ENCODE measurements at regions not wholly inside any gene's neighbourhood (a gene's known extent, or its start where the extent isn't known, plus 50 kb on each side); places are given as distances from the start of the nearest gene placed in this dataset.
A peak's percentile ranks its signal among the peaks of the same experiment; 100 is the strongest.
"Not testable (repeated sequence)": the region's sequence is repeated elsewhere in the genome, so short reads cannot be mapped to it uniquely, and the experiment has no call there.

DNA sequence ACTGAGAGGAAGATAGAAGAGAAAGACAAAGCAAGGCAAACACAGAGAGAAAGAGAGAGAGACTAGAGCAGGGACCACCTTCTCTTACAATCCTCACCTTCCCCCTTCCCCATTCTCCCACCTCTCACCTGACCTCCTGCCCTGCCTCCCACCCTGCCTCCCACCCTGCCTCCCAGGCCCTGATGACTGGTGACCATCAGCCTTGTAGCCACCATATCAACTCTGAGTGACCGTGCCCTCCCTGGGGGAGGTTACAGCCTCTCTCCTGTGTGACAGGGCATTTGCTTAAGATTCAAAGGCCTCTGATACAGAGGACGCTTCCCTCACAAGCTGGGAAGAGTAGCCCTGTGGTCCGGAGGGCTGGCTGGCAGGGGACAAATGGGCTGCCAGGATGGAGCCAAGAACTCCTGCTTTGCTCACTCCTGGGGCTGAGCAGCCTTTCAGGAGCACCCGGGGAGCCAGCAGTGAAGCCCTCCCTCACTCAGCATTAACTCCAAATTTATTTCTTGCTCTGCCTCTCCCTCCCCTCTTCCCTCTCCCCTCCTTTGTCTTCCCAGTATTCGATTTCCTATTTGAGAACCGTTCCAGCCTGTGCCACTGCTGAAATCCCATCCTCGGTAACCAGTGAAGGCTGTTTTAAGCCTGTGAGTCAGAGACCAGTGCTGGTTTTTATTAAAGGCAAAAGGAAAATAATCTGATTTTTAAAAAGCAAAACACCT lies 125.2 kb upstream of the SYT13 start:
- TF ChIP-seq, protein P1, sequence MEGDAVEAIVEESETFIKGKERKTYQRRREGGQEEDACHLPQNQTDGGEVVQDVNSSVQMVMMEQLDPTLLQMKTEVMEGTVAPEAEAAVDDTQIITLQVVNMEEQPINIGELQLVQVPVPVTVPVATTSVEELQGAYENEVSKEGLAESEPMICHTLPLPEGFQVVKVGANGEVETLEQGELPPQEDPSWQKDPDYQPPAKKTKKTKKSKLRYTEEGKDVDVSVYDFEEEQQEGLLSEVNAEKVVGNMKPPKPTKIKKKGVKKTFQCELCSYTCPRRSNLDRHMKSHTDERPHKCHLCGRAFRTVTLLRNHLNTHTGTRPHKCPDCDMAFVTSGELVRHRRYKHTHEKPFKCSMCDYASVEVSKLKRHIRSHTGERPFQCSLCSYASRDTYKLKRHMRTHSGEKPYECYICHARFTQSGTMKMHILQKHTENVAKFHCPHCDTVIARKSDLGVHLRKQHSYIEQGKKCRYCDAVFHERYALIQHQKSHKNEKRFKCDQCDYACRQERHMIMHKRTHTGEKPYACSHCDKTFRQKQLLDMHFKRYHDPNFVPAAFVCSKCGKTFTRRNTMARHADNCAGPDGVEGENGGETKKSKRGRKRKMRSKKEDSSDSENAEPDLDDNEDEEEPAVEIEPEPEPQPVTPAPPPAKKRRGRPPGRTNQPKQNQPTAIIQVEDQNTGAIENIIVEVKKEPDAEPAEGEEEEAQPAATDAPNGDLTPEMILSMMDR (IDR thresholded peaks at IDR 0.05; ENCODE audit: low read depth, low read length): no peak
- no peak for DNase-seq (ENCODE audit: extremely low read depth, low read depth)

DNA sequence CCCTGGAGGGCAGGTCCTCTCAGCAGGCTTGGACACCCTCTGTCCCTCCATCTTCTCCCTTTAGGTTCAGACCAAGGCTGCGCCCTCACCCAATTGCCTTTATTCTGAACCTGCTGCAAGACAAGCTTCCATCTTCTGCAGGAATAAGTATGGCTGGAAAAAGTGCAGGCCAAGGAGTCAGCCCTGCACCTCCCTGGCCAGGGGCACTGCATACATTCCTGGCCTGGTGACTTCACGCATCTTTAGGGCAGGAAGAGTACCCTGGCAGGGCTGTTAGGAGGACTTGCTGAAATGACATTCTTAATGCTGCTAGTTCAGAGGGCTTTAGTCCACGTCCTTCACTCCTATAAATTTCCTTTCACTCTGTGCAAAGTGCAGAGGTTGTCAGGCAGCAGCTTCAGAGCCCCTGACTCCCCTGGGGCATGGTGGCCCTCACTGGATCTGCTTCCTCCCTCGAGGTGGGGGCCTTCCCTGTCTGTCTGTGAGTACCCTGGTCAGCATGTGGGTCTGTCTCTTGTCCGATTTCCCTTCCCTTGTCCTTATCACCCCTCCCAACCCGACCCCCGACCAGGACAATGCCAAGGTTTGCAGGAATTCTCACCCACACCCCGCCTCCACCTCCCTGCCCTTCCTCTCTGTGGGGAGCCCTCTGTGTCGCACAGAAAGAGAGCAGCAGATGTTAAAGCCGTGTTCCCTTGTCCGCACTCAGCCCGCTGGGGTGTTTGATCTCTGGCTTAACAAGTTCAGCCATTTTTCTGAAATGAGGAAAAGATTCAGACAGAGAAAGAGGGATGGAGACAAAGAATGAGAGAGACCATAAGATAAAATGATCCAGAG lies 124.5 kb upstream of the SYT13 start:
- TF ChIP-seq, protein P1 (IDR thresholded peaks at IDR 0.05; ENCODE audit: low read depth, low read length): no peak
- DNase-seq (ENCODE audit: extremely low read depth, low read depth): no peak

DNA sequence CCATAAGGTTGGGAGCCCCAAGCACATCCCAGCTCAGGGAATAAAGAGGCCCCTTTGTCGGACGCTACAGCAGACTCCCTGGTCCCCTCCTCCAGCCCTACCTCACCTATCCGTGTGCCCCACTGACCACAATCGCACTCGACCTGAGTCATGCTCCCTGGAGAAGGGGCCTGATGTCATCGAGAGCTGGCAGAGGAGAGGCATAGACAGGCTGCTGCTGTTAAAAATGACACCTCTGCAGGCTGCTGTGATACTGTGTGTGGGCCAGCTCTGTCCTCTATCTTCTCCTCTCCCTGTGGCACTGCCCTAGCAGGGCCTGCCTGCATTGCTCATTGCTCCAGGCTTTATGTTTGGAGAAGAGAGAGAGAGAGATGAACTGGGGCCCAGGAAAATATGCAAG lies 123.4 kb upstream of the SYT13 start:
- TF ChIP-seq, protein P1 (IDR thresholded peaks at IDR 0.05; ENCODE audit: low read depth, low read length): no peak
- DNase-seq (ENCODE audit: extremely low read depth, low read depth): no peak

DNA sequence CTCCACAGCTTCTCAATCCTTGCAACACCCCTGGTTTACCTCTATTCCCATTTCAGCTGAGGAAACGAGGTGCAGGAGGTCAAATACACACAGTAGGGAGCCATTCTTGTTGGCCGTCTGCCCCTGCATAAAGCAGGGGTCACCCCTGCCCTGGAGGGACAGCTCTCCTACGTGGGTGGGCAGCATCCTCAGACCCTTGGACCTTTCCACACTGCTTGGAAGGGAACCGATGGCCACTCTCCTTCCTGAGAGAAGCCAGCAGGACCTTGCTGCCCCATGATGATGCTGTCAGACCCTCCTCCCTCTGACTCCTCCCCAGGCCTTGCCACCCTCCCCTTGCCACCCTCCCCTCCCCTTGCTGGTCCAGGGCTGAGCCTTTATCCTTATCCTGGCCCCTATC lies 121.1 kb upstream of the SYT13 start:
- TF ChIP-seq, protein P1 (IDR thresholded peaks at IDR 0.05; ENCODE audit: low read depth, low read length): no peak
- no peak for DNase-seq (ENCODE audit: extremely low read depth, low read depth)

DNA sequence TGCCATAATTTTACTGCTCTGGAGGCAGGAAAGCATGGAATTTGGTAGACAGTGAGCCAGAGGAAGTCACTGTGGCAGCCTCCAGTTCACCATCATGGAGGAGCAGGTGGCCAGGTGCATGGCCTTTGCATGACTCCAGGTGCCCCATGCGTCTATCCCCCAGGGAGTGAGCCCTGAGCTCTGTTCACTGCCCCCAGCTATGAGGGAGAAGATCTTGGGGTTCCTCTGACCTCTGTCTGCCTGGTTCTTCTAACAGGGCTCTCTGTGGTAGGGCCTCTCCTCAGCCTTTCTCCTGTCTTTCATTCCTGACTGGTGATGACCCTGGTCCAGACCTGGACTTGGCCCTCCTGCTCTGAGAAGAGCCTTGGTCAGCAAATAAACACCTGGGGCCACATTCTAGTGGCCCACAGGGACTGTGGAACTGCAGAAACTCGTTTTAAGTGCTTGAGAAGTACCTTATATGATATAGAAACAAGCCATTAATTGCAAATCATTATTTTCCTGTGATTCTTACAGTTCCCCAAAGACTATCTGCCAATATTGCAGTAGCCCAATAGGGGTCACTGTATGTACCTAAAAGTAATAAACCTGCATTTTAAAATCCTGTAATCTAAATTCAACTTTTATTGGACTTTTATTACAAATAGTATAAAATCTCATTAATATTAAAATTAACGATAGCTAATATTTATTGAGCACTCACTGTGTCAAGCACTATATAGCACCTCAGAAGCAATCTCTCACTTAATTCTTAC lies 120.0 kb upstream of the SYT13 start:
- DNase-seq (ENCODE audit: extremely low read depth, low read depth): no peak
- TF ChIP-seq, protein P1 (IDR thresholded peaks at IDR 0.05; ENCODE audit: low read depth, low read length): peak; percentile 45

DNA sequence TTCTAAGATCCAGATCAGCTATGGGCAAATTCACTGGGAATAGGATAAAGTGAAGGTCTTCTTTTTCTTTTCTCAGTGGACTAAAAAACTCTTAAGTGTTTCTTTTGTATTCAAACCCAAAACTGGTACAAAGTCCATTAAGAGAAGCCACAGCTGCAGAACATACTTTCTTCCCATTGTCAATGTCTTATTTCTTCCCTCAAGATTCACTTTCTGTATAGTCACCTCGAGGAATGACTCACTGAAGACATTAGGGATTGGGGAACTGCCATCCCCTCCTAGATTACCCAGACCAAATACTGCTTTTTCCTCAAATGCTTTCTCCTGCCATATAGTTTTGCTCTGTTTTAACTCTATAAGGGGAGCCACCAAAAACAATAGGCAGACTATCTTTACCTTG lies 117.4 kb upstream of the SYT13 start:
- DNase-seq (ENCODE audit: extremely low read depth, low read depth): not testable (repeated sequence)

DNA sequence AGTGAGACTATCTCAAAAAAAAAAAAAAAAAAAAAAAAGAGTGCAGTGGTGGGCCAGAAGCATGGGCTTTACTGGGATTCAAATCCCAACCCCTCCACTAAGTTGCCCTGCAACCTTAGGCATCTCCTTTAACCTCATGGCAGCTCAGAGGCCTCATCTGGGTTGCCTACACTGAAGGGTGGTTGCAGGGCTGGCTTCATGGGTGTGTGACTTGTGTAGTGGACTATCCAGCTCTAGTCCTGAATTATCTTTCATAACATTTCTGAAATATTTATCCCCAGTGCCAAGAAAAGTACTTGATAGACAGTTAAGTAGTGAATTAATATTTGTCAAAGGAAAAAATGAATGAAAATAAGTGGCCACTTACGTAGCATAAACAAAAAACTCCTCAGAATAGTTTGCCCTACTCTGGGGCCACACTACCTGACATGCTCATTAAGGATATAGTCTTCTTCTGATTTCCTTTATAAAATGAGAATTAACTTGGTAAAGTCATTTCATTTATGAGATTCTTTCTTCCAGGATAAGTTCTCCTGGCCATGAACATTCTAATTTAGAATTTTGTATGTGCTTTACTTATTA lies 116.0 kb upstream of the SYT13 start:
- TF ChIP-seq, protein P1 (IDR thresholded peaks at IDR 0.05; ENCODE audit: low read depth, low read length): no peak
- no peak for DNase-seq (ENCODE audit: extremely low read depth, low read depth)
